HG02852 (cell line): ENCODE measurements at regions not wholly inside any gene's neighbourhood (a gene's known extent, or its start where the extent isn't known, plus 50 kb on each side); places are given as distances from the start of the nearest gene placed in this dataset.
"Not testable (repeated sequence)": the region's sequence is repeated elsewhere in the genome, so short reads cannot be mapped to it uniquely, and the experiment has no call there.

Source experiments
- ATAC-seq: cut with Tn5 transposase; IDR thresholded peaks from one replicate; pipeline ENCODE4 v1.9.1; 2021; ENCODE audit warnings: mild to moderate bottlenecking, moderate library complexity; ENCODE audit not compliant: unreplicated experiment

DNA sequence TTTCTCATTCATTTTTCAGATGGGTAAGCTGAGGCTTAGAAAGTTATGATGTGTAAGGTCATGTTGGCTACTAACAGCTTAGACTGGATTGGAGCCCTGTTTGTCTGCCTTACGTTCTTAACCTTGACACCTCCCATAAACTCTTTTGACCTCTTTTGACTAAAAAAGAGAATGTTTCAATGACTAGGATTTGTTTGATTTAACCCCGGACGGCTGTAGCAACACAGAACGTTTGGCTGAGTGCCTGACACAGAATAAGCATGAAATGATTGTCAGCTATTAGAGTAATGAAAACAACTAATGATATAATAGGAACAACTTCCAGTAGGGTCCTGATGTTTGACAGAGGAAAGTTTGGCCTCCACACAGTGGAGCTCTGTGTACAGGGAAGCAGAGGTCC lies 83.3 kb upstream of the PDZD8 start:
- ATAC-seq = no peak

DNA sequence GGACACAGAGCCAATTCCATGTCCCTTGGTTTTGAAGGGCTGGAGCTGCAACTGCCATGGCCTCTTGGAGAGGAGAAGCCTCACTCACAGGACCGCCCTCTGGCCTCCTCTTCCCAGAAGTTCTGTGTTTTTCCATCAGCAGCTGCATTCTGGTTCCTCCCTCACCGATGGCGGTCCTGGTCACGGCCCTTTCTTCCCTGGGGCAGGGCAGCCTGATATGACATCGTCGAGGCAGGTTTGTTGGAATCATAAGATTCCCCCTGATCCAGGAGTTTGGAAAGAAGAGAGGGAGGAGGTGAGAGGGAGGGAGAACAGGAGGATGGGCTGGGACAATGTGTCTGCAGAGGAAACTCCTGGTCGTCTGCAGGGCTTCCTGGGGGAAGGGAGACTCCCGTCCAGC lies 82.7 kb upstream of the PDZD8 start:
- ATAC-seq = no peak

DNA sequence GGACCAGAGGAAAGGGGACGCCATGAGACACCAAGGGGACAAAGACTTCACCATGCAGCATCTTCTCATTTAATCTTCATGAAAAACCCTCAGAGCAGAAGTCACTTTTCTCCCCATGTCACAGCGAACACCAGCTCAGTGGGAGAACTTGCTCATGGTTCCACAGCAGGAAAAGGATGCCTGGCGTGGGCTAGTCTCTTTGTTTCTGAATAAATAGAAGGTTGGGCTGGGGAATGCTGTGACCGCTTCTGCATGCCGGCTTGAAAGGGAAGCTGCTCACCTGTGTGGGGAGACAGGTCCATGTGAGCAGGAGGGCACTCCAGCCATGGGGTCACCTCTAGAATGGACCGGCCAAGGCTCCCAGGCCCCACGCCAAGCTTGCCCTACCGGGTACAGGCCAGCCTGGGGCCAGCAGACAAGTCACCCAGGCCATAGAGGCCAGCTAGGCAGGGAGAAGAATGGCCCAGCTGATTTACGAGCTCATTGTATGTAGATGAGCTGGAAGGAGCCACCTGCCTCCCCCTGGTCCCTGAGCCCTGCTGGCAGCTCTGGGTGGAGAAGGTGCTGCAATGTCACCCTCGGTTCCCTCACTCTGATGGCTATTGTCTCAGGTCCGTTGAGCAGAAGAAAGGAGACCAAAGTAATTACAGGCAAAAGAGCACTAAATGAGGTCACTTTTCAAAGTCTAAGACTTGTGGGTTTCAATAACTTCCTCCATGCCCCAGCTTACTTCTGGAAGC lies 82.0 kb upstream of the PDZD8 start:
- no peak for ATAC-seq

DNA sequence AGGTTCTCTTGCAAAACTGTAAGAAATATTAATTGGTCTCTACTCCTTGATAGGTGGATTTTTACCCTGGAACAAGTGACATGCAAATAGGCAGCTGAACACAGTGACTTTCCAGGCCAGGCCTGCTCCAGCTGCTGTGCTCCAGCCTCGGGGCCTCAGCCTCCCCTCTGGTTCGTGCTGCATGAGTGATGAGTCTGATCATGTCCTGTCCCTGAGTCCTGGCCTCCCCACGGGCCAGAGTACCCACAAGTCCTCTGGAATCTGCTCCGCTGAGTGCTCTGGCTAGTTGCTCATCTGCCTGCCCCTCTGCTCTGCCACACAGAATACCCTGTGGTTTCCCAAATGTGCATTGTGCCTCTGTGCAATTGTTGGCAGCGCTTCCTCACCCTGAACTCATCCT lies 80.1 kb upstream of the PDZD8 start:
- no peak for ATAC-seq

DNA sequence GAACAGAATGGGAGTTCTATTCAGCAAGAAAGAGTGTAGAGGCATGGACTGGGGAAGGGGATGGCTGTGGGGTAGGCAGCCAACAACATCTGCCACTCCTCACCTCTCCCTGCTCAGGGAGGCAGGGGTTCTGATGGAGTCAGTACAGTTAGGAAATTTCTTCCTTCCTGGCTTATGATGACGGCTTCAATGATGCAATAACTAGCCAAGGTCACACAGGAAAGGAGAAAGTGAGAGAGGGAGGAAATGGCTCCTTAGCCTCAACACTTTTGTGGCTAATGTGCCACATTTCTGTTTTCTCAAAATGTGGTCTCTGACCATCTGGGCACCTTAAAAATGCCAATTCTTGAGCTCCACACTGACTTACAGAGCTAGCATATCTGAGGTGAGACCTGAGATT lies 79.3 kb upstream of the PDZD8 start:
- no peak for ATAC-seq

DNA sequence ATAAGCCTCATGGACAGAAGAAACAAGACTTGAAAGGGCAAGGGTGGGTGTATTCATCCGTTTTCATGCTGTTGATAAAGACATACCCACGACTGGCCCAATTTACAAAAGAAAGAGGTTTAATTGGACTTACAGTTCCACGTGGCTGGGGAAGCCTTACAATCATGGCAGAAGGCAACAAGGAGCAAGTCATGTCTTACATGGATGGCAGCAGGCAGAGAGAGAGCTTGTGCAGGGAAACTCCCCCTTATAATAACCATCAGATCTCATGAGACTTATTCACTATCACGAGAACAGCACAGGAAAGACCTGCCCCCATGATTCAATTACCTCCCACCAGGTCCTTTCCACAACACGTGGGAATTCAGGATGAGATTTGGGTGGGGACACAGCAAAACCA lies 78.2 kb upstream of the PDZD8 start:
- not testable (repeated sequence) for ATAC-seq

DNA sequence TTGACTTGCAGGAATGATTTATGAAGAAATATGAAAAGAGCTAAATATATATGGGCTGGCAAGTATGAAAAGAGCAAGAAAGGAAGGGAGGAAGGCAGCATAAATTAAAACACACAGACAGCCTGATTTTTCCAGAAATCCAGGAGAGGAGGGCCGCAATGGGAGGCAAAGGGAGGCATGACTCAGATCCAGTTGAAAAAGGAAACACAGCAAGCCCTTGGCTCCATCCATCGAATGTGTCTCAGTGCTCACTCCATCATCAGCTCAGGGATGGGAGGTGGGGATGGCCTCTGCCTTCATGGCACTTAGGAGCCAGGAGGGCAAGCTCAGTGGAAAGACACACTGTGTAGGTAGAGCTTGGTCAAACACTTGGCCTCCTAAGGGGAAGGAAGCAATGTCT lies 75.7 kb upstream of the PDZD8 start:
- ATAC-seq = no peak

DNA sequence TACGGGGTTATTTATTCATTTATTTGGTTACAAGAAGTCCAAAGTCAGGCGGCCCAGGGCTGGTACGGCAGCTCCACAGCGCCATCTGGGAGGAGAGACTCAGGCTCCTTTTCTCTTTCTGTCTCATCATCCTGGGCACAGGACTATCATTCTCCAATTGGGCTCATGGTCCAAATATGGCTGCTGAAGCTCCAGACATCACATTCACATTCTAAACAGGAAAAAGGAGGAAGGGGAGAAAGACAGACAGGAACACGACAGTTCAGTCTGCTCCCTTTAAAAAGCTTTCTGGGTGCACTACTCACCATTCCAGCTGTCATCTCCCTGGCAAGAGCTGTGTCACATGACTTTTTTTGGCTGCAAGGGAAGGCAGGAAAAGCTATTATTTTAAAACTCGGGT lies 74.4 kb upstream of the PDZD8 start:
- ATAC-seq = no peak

DNA sequence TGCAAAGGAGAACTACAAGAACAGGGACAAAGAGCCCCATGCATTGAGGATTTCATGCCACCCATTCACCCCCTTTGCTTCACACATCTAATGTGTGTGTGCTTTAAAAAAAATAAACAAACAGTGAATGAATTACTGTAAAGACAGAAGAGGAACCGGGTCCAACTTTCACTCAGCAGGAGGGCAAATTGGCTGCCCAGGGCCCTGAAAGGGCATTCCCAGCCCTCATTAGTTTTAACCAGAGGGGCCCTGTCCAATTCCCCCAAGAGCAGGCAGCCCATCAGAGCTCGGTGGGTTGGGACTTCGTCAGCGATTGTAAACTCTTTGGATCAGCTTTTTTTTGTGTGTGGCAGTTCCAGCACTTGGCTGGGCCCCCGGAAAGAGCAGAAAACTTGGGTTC lies 73.6 kb upstream of the PDZD8 start:
- no peak for ATAC-seq

DNA sequence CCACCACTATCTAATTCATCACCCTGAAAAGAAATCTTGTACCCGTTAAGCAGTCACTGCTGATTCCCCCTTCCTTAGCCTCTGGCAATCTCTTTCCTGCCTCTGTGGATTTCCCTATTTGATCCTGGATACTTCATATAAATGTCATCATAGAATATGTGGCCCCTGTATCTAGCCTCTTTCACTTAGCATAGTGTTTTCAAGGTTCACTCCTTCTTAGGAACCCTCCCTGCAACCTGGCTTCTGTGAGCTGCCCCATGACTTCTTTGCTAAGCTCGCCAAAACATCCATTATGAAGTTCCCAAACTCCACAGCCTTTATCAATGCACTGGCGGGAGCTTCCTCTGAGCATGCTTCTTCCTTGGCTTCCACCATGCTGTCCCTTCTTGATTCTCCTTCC lies 70.8 kb upstream of the PDZD8 start:
- no peak for ATAC-seq

DNA sequence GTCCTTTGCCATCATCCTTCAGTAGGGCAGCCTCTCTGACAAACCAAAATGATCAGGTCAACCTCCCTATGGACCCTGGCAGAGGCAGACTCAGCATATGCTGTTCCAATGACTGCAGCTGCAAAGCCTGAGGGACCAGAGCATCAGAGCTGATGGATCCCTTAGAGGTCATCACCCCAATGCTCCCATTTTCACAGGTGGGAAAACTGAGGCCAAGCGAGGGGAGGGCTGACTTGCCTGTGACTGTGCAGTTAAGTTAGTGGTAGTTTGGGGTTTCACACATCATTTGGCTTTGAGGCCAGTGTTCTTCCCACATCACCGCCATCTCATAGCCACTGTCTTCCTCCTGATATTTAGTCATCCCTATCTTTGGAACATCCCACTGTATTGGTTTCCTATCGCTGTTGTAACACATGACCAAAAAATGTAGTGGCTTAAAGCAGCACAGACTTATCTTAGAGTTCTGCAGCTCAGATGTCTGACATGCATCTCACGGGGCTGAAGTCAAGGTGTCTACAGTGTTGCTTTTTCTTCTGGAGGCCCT lies 69.3 kb upstream of the PDZD8 start:
- ATAC-seq = no peak

DNA sequence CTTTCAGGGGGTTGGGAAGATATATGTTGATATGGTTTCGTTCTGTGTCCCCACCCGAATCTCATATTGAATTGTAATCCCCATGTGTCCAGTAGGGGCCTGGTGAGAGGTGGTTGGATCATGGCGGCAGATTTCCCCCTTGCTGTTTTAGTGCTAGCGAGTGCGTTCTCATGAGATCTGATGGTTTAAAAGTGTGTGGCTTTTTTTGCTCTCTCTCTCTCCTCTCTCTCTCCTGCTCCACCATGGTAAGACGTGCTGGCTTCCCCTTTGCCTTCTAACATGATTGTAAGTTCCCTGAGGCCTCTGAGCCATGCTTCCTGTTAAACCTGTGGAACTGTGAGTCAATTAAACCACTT lies 68.4 kb upstream of the PDZD8 start:
- no peak for ATAC-seq

DNA sequence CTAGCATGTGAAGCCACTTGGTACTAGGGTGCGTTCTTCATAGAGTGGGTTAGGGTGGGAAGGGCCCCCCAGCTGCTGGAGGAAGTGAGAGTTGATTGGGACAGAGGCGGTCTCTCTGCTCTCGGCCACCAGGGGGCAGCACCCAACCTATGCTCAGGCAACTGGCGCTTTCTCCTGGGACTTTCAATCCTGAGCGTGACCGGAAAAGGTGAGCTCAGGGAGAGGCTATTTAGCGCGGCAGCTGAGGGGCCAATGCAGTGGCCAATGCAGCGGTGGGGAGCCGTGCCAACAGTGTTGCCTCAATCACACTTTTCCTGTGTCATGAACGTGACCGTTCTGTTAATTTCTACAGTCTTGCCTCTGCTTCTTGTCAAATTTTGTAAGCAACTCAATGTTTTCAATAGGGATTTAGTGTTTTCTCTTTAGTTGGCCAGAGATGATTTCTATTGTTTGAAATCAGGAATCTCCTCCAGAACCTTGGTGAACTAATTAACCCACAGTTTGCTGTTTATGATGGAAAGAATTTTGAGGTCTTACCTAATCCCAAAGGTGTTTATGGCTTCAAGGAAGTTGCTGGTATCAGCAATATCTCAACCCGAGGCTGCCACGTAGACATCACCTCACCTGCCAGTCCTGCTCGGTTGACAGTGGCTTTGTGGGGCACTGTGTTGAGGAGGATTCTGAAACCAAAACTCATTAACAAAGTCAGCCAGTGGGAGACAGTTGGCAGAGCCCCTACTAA lies 67.9 kb upstream of the PDZD8 start:
- ATAC-seq = peak; percentile 84

DNA sequence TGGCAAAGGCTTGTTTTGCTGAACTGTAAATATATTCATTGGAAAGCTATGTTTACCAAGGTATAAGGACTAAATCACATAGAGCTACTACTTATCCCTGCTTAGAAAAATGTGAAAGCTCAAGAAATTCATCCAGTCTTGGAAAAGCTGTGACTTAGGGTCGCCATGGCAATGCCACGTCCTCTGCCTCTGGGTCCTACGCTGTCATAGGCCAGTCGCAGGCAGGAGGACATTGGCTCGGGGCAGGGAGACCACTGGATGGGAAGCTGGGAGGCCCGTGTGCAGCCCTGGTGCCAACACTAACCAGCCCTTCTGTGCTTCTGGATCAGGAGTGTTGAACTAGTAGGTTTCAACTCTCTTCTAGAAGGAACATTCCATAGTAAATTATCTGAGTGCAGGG lies 67.3 kb upstream of the PDZD8 start:
- ATAC-seq = peak; percentile 27

DNA sequence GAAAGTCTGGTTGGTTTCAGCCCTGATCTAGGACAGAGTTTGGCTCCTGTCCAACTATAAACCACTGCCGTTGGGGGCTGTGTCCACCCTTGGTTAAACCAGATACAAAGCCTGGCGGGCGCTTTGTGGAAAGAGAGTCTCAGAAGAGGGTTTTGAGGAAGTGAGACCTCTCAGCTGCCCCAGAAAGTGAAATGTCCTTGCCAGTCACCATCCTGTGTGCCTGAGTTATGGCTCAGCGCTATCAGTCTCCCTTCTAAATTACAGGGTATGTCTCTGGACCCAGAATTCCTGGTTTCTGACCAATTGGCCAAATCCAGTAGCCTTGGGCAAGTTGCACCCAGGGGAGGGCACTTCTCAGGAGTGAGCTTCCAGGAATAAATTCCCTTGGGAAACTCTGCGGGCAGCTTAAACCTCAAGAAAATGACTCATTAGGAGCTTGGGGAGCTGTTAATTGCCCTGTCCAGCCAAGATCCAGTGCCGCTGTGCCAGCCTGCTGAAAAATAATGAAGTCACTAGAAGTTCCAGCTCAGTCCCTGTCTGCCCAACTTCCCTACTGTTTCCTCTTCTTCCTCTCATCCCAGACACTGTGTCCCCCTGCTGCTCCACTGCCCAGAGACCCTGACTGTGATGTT lies 66.7 kb upstream of the PDZD8 start:
- no peak for ATAC-seq

DNA sequence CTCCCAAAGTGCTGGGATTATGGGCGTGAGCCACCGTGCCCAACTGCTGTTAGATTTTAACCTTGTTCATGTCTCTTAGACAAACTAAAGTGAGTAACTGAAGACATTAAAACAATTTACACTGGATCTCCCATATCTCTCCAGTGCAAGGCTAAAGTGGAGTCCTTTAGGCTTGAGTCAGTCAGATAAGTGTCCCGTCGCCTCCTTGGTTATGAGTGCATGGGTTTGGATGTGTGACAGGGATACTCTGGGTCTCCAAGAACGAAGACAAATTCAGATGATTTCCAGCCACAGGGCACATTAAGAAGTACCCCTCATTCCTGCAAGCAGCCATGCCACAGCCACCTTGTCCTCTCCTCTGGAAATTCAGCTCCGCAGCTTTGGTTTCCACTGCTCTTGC lies 66.1 kb upstream of the PDZD8 start:
- no peak for ATAC-seq

DNA sequence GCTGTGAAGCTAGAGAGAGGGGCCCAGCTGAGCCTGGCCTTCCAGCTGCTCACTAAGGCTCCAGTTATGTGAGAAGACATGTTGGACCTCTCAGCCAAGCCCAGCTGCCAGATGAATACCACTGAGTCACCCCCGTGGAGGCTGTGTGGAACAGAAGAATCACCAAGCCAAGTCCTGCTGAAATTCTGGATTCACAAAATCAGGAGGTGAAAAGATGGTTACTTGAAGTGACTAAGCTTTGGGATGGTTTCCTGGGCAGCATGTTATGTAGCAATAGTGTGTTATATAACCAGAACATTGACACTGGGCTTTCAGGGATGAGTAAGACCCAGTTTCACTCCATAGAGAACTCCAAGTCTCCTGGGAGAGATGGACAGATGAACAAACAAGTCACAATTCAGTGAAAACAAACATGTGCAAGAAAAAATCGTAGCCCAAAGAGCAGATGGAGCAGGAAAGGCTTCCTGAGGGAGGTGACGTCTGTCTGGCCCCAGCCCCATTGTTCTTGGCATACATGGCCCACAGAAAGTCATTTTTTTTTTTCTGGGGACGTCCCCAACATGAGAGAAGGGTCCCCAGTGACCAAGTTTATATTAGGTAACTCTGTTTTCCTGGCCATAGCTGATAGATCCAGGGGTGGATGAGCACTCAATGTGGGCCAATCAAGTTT lies 64.1 kb upstream of the PDZD8 start:
- ATAC-seq = no peak

DNA sequence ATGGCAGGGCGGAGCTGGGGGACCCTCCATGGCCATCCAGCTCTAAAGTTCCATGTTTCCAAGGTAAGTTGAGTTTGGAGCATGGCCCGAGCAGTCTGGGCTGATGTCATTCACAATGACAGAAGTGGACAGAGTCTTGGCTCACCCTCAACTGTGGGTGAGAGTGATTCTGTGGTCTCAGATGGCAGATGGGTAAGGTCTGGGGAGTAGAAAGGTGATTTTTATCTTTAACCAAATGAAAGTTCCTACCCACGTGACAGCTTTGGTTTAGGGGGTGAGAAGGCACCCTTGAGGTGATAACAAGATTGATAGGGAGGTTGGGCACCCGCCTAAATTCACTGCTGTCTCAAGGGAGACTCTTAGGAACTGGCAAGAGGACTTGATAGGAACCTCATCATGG lies 57.6 kb upstream of the PDZD8 start:
- ATAC-seq = no peak

DNA sequence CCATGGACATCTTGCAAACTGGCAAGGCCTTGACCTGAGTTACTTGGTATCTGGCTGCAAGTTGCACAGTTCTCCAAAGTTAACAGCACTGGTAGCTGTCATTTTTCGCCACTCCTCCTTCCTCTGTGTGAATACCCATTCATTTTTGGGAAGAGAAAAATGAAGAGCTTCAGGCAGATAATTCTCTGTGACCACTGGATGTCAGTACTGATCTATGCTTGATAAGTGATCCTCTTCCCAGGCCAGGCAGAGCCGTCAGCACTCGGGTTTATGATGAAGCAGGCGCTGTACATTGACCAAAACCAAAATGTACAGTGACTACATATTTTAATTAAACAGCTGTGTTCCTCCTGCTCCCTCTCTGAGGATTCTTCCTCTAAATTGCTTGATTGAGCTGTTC lies 55.9 kb upstream of the PDZD8 start:
- ATAC-seq = no peak

DNA sequence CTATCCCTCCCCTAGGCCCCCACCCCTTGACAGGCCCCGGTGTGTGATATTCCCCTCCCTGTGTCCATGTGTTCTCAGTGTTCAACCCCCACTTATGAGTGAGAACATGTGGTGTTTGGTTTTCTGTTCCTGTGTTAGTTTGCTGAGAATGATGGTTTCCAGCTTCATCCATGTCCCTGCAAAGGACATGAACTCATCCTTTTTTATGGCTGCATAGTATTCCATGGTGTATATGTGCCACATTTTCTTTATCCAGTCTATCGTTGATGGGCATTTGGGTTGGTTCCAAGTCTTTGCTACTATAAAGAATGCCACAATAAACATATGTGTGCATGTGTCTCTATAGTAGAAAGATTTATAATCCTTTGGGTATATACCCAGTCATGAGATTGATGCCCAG lies 55.3 kb upstream of the PDZD8 start:
- not testable (repeated sequence) for ATAC-seq

DNA sequence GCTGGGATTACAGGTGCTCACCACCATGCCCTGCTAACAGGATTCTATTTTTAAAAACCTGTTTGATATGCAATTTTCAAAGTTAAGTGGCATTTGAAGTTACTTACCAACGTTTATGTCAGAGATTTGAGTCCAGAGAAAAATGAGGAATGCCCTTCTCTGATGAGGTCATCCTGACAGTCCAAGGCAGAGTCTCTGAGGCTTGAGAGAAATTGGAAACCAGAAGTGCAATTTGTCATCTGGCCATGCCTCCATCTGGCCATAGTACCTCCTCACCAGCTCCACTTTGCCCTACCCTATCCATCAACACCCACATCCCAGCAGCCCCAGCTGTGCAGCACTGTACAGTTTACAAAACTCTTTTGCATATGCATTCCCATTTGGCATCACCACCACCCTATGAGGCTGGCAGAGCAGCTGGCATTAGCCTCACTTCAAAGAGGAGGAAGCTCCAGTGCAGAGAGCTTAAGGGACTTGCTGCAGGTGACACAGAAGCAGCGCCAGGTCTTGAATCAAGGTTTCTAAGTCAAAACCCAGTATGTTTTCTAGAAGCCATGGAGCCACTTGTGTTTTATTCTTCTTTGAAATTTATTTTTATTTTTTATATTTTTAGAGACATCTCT lies 54.5 kb upstream of the PDZD8 start:
- ATAC-seq = no peak
